ENCODE measurements at regions not wholly inside any gene's neighbourhood (a gene's known extent, or its start where the extent isn't known, plus 50 kb on each side); places are given as distances from the start of the nearest gene placed in this dataset.

DNA sequence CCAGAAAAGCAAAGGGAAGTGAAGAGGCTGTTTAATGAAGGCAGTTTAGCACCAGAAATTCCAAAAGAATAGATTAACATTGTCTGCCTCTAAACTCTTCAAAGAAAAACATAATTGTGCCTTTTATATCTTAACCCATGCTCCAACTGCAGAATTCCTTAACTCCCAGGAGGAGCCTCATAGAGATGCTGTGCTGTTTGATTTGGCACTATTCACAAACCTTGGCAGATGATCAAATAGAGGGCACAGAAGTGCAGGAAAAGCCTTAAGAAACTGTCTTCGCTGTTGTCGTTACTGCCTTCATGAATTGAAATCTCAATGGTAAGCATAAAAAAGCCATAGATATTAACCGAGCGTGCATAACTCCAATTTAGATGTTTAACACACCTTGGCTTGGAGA is 124.1 kb upstream of the MPPED2 start:
- H3K4me3 ChIP-seq (ENCODE audit: low read length), result no peak overlapping the region
- POLR2A ChIA-PET (ENCODE audit: unreplicated experiment), result no interaction called here
- no peaks in the 10 kb centered on the region for H3K9me3 ChIP-seq (ENCODE audit: low read length)
- no peak overlapping the region for H3K9ac ChIP-seq (ENCODE audit: low read length)
- intact Hi-C loops (cut with micrococcal nuclease), result no loop called here
- H3K9me2 ChIP-seq (replicated peaks; ENCODE audit: low read length), result no peaks in the 10 kb centered on the region
- H3K4me2 ChIP-seq (ENCODE audit: low read length), result no peak overlapping the region
- TF ChIP-seq EZH2 (IDR thresholded peaks at IDR 0.05; ENCODE audit: low read length, unreplicated experiment), result no peak
- TF ChIP-seq, protein P1, sequence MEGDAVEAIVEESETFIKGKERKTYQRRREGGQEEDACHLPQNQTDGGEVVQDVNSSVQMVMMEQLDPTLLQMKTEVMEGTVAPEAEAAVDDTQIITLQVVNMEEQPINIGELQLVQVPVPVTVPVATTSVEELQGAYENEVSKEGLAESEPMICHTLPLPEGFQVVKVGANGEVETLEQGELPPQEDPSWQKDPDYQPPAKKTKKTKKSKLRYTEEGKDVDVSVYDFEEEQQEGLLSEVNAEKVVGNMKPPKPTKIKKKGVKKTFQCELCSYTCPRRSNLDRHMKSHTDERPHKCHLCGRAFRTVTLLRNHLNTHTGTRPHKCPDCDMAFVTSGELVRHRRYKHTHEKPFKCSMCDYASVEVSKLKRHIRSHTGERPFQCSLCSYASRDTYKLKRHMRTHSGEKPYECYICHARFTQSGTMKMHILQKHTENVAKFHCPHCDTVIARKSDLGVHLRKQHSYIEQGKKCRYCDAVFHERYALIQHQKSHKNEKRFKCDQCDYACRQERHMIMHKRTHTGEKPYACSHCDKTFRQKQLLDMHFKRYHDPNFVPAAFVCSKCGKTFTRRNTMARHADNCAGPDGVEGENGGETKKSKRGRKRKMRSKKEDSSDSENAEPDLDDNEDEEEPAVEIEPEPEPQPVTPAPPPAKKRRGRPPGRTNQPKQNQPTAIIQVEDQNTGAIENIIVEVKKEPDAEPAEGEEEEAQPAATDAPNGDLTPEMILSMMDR (conservative IDR thresholded peaks at IDR 0.05; ENCODE audit: low read depth, low read length), result no peak
- TF ChIP-seq EZH2phosphoT487 (IDR thresholded peaks at IDR 0.05; ENCODE audit: borderline replicate concordance, low read length), result no peak
- no peaks in the 10 kb centered on the region for H3K79me2 ChIP-seq (ENCODE audit: low read length)
- no peaks in the 10 kb centered on the region for H4K20me1 ChIP-seq (ENCODE audit: low read length)
- H2AFZ ChIP-seq (ENCODE audit: low read length), result no peak overlapping the region
- no peaks in the 10 kb centered on the region for H3F3A ChIP-seq (ENCODE audit: low read length, unreplicated experiment)
- no peaks in the 10 kb centered on the region for H3K27me3 ChIP-seq (ENCODE audit: low read length)
- H3K27ac ChIP-seq (ENCODE audit: low read length), result no peak overlapping the region
- no peaks in the 10 kb centered on the region for H3K36me3 ChIP-seq (ENCODE audit: low read depth, low read length)
- ATAC-seq (no peak), DNase-seq (no peak)
- no TSS peak for BruUV-seq (replicated peaks)
- CTCF ChIA-PET, result no interaction called here
- no peaks in the 10 kb centered on the region for H3K4me1 ChIP-seq (ENCODE audit: insufficient read depth, low read length)

DNA sequence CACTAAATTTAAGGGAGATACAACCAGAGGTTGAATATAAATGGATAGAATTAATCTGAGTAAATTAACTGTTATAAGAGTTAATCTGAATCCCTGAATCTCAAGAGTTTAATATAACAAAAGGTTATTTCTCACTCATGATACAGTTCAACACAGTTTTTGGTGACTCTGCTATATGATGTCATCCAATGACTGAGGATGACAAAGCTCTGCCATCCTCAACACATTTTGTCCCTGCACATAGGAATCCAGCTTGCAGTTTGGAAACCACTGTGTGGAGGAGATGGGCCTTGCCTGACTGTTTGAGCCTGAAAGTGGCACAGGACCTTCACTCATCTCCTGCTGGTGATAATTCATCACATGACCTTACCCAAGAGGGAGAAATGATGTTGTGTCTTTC is 121.0 kb upstream of the MPPED2 start:
- no peaks in the 10 kb centered on the region for H3K4me1 ChIP-seq (ENCODE audit: insufficient read depth, low read length)
- H3K79me2 ChIP-seq (ENCODE audit: low read length), result no peaks in the 10 kb centered on the region
- no peak overlapping the region for H2AFZ ChIP-seq (ENCODE audit: low read length)
- H3K9ac ChIP-seq (ENCODE audit: low read length), result no peak overlapping the region
- DNase-seq, result no peak
- ChIA-PET POLR2A (ENCODE audit: unreplicated experiment) (no interaction called here), CTCF (no interaction called here)
- no peak for ATAC-seq
- no peaks in the 10 kb centered on the region for H4K20me1 ChIP-seq (ENCODE audit: low read length)
- H3K9me3 ChIP-seq (ENCODE audit: low read length), result no peaks in the 10 kb centered on the region
- TF ChIP-seq EZH2 (IDR thresholded peaks at IDR 0.05; ENCODE audit: low read length, unreplicated experiment), result no peak
- intact Hi-C loops (cut with micrococcal nuclease), result no loop called here
- no peaks in the 10 kb centered on the region for H3F3A ChIP-seq (ENCODE audit: low read length, unreplicated experiment)
- H3K36me3 ChIP-seq (ENCODE audit: low read depth, low read length), result no peaks in the 10 kb centered on the region
- H3K27me3 ChIP-seq (ENCODE audit: low read length), result no peaks in the 10 kb centered on the region
- H3K9me2 ChIP-seq (replicated peaks; ENCODE audit: low read length), result no peaks in the 10 kb centered on the region
- no TSS peak for BruUV-seq (replicated peaks)
- H3K27ac ChIP-seq (ENCODE audit: low read length), result no peak overlapping the region
- no peak overlapping the region for H3K4me2 ChIP-seq (ENCODE audit: low read length)
- H3K4me3 ChIP-seq (ENCODE audit: low read length), result no peak overlapping the region

DNA sequence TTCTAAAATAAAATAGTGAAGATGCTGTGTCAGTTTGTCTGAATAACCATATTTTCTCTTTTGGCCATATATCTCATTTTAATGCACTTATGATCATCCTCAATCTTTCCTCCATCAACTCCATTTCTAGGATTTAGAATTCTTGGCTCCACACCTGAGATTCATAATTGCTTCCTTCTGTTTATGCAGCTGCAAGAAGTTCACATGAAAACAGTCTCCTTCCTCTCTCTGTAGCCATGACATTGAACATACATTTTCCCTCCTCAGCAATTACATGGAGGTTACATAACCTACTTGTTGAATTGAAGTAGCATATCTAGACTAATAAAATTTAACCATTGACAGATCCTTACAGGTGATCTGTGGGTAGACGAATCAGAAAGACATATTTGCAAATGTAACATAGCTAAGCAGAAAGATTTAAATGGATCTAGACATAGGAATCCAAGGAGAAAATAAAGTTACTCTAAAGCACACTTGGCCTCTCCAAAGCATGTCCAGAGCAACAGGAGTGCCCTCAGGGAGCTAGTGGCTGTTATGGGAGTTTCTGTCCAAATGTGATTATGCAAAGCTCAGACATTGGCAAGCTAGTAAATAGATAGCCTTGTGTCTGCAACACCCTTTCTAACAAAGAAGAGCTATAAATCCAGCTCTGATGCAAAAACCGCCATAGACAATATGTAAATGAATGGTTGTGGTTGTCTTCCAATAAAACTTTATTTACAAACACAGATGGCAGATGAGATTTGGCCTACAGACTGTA is 119.9 kb upstream of the MPPED2 start:
- no TSS peak for BruUV-seq (replicated peaks)
- DNase-seq (no peak), ATAC-seq (no peak)
- Histone ChIP-seq H3K4me3 (ENCODE audit: low read length) (no peak overlapping the region), H3K4me1 (ENCODE audit: insufficient read depth, low read length) (no peaks in the 10 kb centered on the region), H3K79me2 (ENCODE audit: low read length) (no peaks in the 10 kb centered on the region), H3K9me2 (replicated peaks; ENCODE audit: low read length) (no peaks in the 10 kb centered on the region), H2AFZ (ENCODE audit: low read length) (no peak overlapping the region), H3K36me3 (ENCODE audit: low read depth, low read length) (no peaks in the 10 kb centered on the region), H4K20me1 (ENCODE audit: low read length) (no peaks in the 10 kb centered on the region), H3K27ac (ENCODE audit: low read length) (no peak overlapping the region), H3K9ac (ENCODE audit: low read length) (no peak overlapping the region), H3K27me3 (ENCODE audit: low read length) (no peaks in the 10 kb centered on the region), H3K4me2 (ENCODE audit: low read length) (no peak overlapping the region), H3F3A (ENCODE audit: low read length, unreplicated experiment) (no peaks in the 10 kb centered on the region), H3K9me3 (ENCODE audit: low read length) (no peaks in the 10 kb centered on the region)
- intact Hi-C loops (cut with micrococcal nuclease), result no loop called here
- TF ChIP-seq, protein P1 (conservative IDR thresholded peaks at IDR 0.05; ENCODE audit: low read depth, low read length), result no peak
- TF ChIP-seq EZH2 (IDR thresholded peaks at IDR 0.05; ENCODE audit: low read length, unreplicated experiment) (no peak), EZH2phosphoT487 (IDR thresholded peaks at IDR 0.05; ENCODE audit: borderline replicate concordance, low read length) (no peak)
- ChIA-PET POLR2A (ENCODE audit: unreplicated experiment) (no interaction called here), CTCF (no interaction called here)

All from PC-3 (cell line).